H9 (cell line): ENCODE measurements at regions not wholly inside any gene's neighbourhood (a gene's known extent, or its start where the extent isn't known, plus 50 kb on each side); places are given as distances from the start of the nearest gene placed in this dataset.

Source experiments
- DNase-seq: peaks from one replicate; pipeline ENCODE4 v3.0.0-alpha.2; 2017
- H2AFZ ChIP-seq: one replicate; pipeline ENCODE4 v1.6.1; 2013; ENCODE audit warnings: mild to moderate bottlenecking, low read length, control low read depth, moderate library complexity
- H2AK5ac ChIP-seq: 2 replicates; pipeline ENCODE4 v1.6.1; 2013; ENCODE audit warnings: low read length, control low read depth, mixed read lengths; ENCODE audit not compliant: insufficient read length
- H2BK120ac ChIP-seq: one replicate; pipeline ENCODE4 v1.6.1; 2013; ENCODE audit warnings: low read depth, mild to moderate bottlenecking, low read length, control low read depth, inconsistent platforms; ENCODE audit not compliant: poor library complexity, severe bottlenecking
- H2BK12ac ChIP-seq: 2 replicates; pipeline ENCODE4 v1.6.1; 2013; ENCODE audit warnings: low read length, control low read depth, mixed read lengths, low read depth; ENCODE audit not compliant: insufficient read length
- H2BK15ac ChIP-seq: 2 replicates; pipeline ENCODE4 v1.6.1; 2013; ENCODE audit warnings: low read depth, low read length, control low read depth
- H2BK20ac ChIP-seq: one replicate; pipeline ENCODE4 v1.6.1; 2013; ENCODE audit warnings: low read depth, mild to moderate bottlenecking, low read length, control low read depth, inconsistent platforms; ENCODE audit not compliant: poor library complexity, severe bottlenecking
- H2BK5ac ChIP-seq: 2 replicates; pipeline ENCODE4 v1.6.1; 2013; ENCODE audit warnings: low read length, control low read depth, mixed read lengths; ENCODE audit not compliant: insufficient read length
- H3K14ac ChIP-seq: 2 replicates; pipeline ENCODE4 v1.6.1; 2013; ENCODE audit warnings: low read length, control low read depth; ENCODE audit not compliant: insufficient read depth
- H3K18ac ChIP-seq: 2 replicates; pipeline ENCODE4 v1.6.1; 2013; ENCODE audit warnings: low read depth, mild to moderate bottlenecking, mixed read lengths, low read length, control low read depth; ENCODE audit not compliant: insufficient read length
- H3K23ac ChIP-seq: 2 replicates; pipeline ENCODE4 v1.6.1; 2013; ENCODE audit warnings: low read length, control low read depth, mixed read lengths, low read depth; ENCODE audit not compliant: insufficient read length
- H3K23me2 ChIP-seq: 2 replicates; pipeline ENCODE4 v1.6.1; 2013; ENCODE audit warnings: low read depth, mild to moderate bottlenecking, mixed read lengths, low read length, control low read depth; ENCODE audit not compliant: insufficient read length, poor library complexity, severe bottlenecking
- H3K27ac ChIP-seq: 2 replicates; pipeline ENCODE4 v1.5.1; 2013; ENCODE audit warnings: low read length, control low read depth, mixed read lengths, low read depth; ENCODE audit not compliant: insufficient read length
- H3K27me3 ChIP-seq: 2 replicates; pipeline ENCODE4 v1.6.1; 2013; ENCODE audit warnings: low read length, control low read depth, inconsistent platforms; ENCODE audit not compliant: insufficient read depth
- H3K4ac ChIP-seq: 2 replicates; pipeline ENCODE4 v1.6.1; 2013; ENCODE audit warnings: low read depth, mild to moderate bottlenecking, control low read depth, inconsistent platforms, low read length, moderate library complexity
- H3K4me1 ChIP-seq: 2 replicates; pipeline ENCODE4 v1.6.1; 2013; ENCODE audit warnings: low read length, control low read depth, inconsistent platforms; ENCODE audit not compliant: insufficient read depth
- H3K4me2 ChIP-seq: 2 replicates; pipeline ENCODE4 v1.6.1; 2013; ENCODE audit warnings: low read length, control low read depth, mixed read lengths; ENCODE audit not compliant: insufficient read length, insufficient read depth
- H3K56ac ChIP-seq: 2 replicates; pipeline ENCODE4 v1.6.1; 2013; ENCODE audit warnings: low read depth, mild to moderate bottlenecking, mixed read lengths, low read length, control low read depth; ENCODE audit not compliant: insufficient read length
- H3K79me1 ChIP-seq: 2 replicates; pipeline ENCODE4 v1.6.1; 2013; ENCODE audit warnings: low read depth, mild to moderate bottlenecking, moderate library complexity, low read length, control low read depth, inconsistent platforms; ENCODE audit not compliant: insufficient read depth, poor library complexity, severe bottlenecking
- H3K79me2 ChIP-seq: 2 replicates; pipeline ENCODE4 v1.6.1; 2013; ENCODE audit warnings: low read length, control low read depth, inconsistent platforms; ENCODE audit not compliant: insufficient read depth
- H3K9ac ChIP-seq: 2 replicates; pipeline ENCODE4 v1.6.1; 2013; ENCODE audit warnings: low read length, control low read depth, mixed read lengths; ENCODE audit not compliant: insufficient read length; ENCODE audit errors: extremely low read depth
- H3K9me3 ChIP-seq: one replicate; pipeline ENCODE4 v1.6.1; 2013; ENCODE audit warnings: low read depth, low read length, inconsistent platforms; ENCODE audit not compliant: control insufficient read depth
- H3T11ph ChIP-seq: one replicate; pipeline ENCODE4 v1.6.1; 2013; ENCODE audit warnings: mild to moderate bottlenecking, low read length, control low read depth, inconsistent platforms
- H4K20me1 ChIP-seq: one replicate; pipeline ENCODE4 v1.6.1; 2013; ENCODE audit not compliant: control insufficient read depth, insufficient read length, insufficient read depth
- H4K5ac ChIP-seq: 2 replicates; pipeline ENCODE4 v1.6.1; 2013; ENCODE audit warnings: low read depth, mild to moderate bottlenecking, mixed read lengths, low read length, control low read depth; ENCODE audit not compliant: insufficient read length
- H4K8ac ChIP-seq: replicated peaks from 2 replicates; pipeline ENCODE4 v1.6.1; 2013; ENCODE audit warnings: low read length, control low read depth, mixed read lengths, low read depth; ENCODE audit not compliant: insufficient read length
- H4K91ac ChIP-seq: 2 replicates; pipeline ENCODE4 v1.6.1; 2013; ENCODE audit warnings: low read depth, mild to moderate bottlenecking, moderate library complexity, mixed read lengths, low read length, control low read depth; ENCODE audit not compliant: insufficient read length
- H3K27ac Mint-ChIP-seq, 3 experiments: 2 replicates in 2 of 3; 3 replicates in 1 of 3; pipeline ENCODE4 v1.8.0; 2020 to 2021; ENCODE audit warnings: mixed read lengths in 3 of 3, mild to moderate bottlenecking in 1 of 3, moderate library complexity in 1 of 3
- H3K27me3 Mint-ChIP-seq: 2 replicates; pipeline ENCODE4 v1.8.0; 2021; ENCODE audit warnings: low read depth, mild to moderate bottlenecking, moderate library complexity, mixed read lengths
- H3K36me3 Mint-ChIP-seq, 3 experiments: 2 replicates in 2 of 3; 3 replicates in 1 of 3; pipeline ENCODE4 v1.8.0; 2020 to 2021; ENCODE audit warnings: low read depth in 3 of 3, mixed read lengths in 3 of 3; ENCODE audit not compliant: insufficient read depth in 1 of 3
- H3K4me1 Mint-ChIP-seq, 2 experiments: 2 replicates each; pipeline ENCODE4 v1.8.0; 2020; ENCODE audit warnings: mixed read lengths in 2 of 2
- H3K4me3 Mint-ChIP-seq, 2 experiments: 2 replicates in 1 of 2; 3 replicates in 1 of 2; pipeline ENCODE4 v1.8.0; 2020 to 2021; ENCODE audit warnings: mild to moderate bottlenecking in 2 of 2, mixed read lengths in 2 of 2, moderate library complexity in 1 of 2
- H3K9me3 Mint-ChIP-seq, 2 experiments: 2 replicates in 1 of 2; 3 replicates in 1 of 2; pipeline ENCODE4 v1.8.0; 2020; ENCODE audit warnings: mild to moderate bottlenecking in 2 of 2, mixed read lengths in 2 of 2, moderate library complexity in 1 of 2
- CTCF ChIP-seq: fragments of 200-600 bp; sonication (generic); conservative IDR thresholded peaks from 3 replicates; pipeline ENCODE4 v1.8.0; 2021; ENCODE audit warnings: antibody characterized with exemption, mild to moderate bottlenecking
- WGBS: extraction: QIAGEN DNeasy Blood & Tissue Kit; methylation state at CpG from one replicate; pipeline ENCODE4 v1.1.7; 2013; ENCODE audit warnings: missing lambda C conversion rate, low lambda C conversion rate, mixed read lengths; ENCODE audit not compliant: insufficient read length; ENCODE audit errors: extremely low coverage; 5-methylcytosine and 5-hydroxymethylcytosine counted together

GRCh38 chr2:21910832-21911507, 787.2 kb downstream of the TDRD15 start:
- no peak overlapping the region for H2BK120ac ChIP-seq
- no peak overlapping the region for H3K27ac ChIP-seq
- H2AFZ ChIP-seq: no peak overlapping the region
- H3K9ac ChIP-seq: no peak overlapping the region
- H4K91ac ChIP-seq: no peak overlapping the region
- no peak overlapping the region for H2AK5ac ChIP-seq
- no peak overlapping the region for H3K14ac ChIP-seq
- H2BK15ac ChIP-seq: no peak overlapping the region
- peaks cover 4 to 5% of the 10 kb centered on the region in 2 experiments; a peak in 3 of 4 replicates for H3K4me1 Mint-ChIP-seq
- H3K27me3 Mint-ChIP-seq: no peaks in the 10 kb centered on the region
- H3K79me1 ChIP-seq: no peaks in the 10 kb centered on the region
- TF ChIP-seq CTCF: no peak
- H3T11ph ChIP-seq: no peak overlapping the region
- peaks cover 0 to 6% (median 4%) of the 10 kb centered on the region in 3 experiments; a peak in 2 of 7 replicates for H3K36me3 Mint-ChIP-seq
- H3K56ac ChIP-seq: no peak overlapping the region
- no peaks in the 10 kb centered on the region for H3K9me3 ChIP-seq
- no CpG with 5 or more reads among the region's 6 CpGs for WGBS
- H2BK5ac ChIP-seq: no peak overlapping the region
- no peak overlapping the region for H4K8ac ChIP-seq
- H3K79me2 ChIP-seq: no peaks in the 10 kb centered on the region
- no peaks in the 10 kb centered on the region for H3K27me3 ChIP-seq
- no peak overlapping the region for H3K4ac ChIP-seq
- H4K20me1 ChIP-seq: no peaks in the 10 kb centered on the region
- H4K5ac ChIP-seq: no peak overlapping the region
- H3K23ac ChIP-seq: no peak overlapping the region
- no peak overlapping the region for H2BK20ac ChIP-seq
- H3K9me3 Mint-ChIP-seq: peaks cover 0 to 5% of the 10 kb centered on the region in 2 experiments; a peak in 2 of 5 replicates
- no peak for DNase-seq
- H3K23me2 ChIP-seq: no peaks in the 10 kb centered on the region
- no peak overlapping the region for H3K4me3 Mint-ChIP-seq
- H3K4me2 ChIP-seq: no peak overlapping the region
- H2BK12ac ChIP-seq: no peak overlapping the region
- H3K27ac Mint-ChIP-seq: no peak overlapping the region; a peak in 1 of 7 replicates
- H3K18ac ChIP-seq: no peak overlapping the region
- no peaks in the 10 kb centered on the region for H3K4me1 ChIP-seq
